ENCODE measurements at regions not wholly inside any gene's neighbourhood (a gene's known extent, or its start where the extent isn't known, plus 50 kb on each side); places are given as distances from the start of the nearest gene placed in this dataset.

- 22% methylated on average over 4 of the region's 4 CpGs for WGBS (ENCODE audit: insufficient coverage, insufficient replicate concordance, low lambda C conversion rate, missing lambda C conversion rate)
- no TSS peak for BruUV-seq (replicated peaks)
- ChIA-PET POLR2A (no interaction called here), RAD21 (ENCODE audit: unreplicated experiment) (no interaction called here), CTCF (no interaction called here), SMC1A (ENCODE audit: uncharacterized antibody, unreplicated experiment) (no interaction called here)
- Histone ChIP-seq H3K4me2 (ENCODE audit: control insufficient read depth, insufficient read depth) (no peak overlapping the region), H4K20me1 (ENCODE audit: control insufficient read depth, insufficient read depth) (no peaks in the 10 kb centered on the region), H3K27me3 (replicated peaks in 1 of 2; ENCODE audit: control insufficient read depth in 2 of 2, insufficient read depth in 2 of 2, low read length in 1 of 2) (no peaks in the 10 kb centered on the region), H3K9me3 (replicated peaks; ENCODE audit: control insufficient read depth, insufficient read depth, low read length) (no peaks in the 10 kb centered on the region), H3K4me3 (no peak overlapping the region), H3K4me1 (ENCODE audit: control insufficient read depth, insufficient read depth, low read length) (no peaks in the 10 kb centered on the region), H3K79me2 (ENCODE audit: control insufficient read depth, insufficient read depth, low read length) (no peaks in the 10 kb centered on the region), H3K9ac (ENCODE audit: control insufficient read depth, insufficient read depth, low read length) (no peak overlapping the region), H3K36me3 (ENCODE audit: control insufficient read depth in 2 of 2, insufficient read depth in 2 of 2, low read length in 1 of 2) (no peaks in the 10 kb centered on the region), H2AFZ (ENCODE audit: control insufficient read depth, low read depth, low read length) (no peak overlapping the region), H3K27ac (ENCODE audit: control insufficient read depth, insufficient read depth) (no peak overlapping the region)
- no peak for ATAC-seq
- no peak for DNase-seq (ENCODE audit: low read depth, low spot score)
- intact Hi-C loops (cut with micrococcal nuclease; ENCODE audit: unreplicated experiment) (no loop called here), in situ Hi-C loops (cut with MboI) (no loop called here)
- no peak for FAIRE-seq
- TF ChIP-seq, protein P1, sequence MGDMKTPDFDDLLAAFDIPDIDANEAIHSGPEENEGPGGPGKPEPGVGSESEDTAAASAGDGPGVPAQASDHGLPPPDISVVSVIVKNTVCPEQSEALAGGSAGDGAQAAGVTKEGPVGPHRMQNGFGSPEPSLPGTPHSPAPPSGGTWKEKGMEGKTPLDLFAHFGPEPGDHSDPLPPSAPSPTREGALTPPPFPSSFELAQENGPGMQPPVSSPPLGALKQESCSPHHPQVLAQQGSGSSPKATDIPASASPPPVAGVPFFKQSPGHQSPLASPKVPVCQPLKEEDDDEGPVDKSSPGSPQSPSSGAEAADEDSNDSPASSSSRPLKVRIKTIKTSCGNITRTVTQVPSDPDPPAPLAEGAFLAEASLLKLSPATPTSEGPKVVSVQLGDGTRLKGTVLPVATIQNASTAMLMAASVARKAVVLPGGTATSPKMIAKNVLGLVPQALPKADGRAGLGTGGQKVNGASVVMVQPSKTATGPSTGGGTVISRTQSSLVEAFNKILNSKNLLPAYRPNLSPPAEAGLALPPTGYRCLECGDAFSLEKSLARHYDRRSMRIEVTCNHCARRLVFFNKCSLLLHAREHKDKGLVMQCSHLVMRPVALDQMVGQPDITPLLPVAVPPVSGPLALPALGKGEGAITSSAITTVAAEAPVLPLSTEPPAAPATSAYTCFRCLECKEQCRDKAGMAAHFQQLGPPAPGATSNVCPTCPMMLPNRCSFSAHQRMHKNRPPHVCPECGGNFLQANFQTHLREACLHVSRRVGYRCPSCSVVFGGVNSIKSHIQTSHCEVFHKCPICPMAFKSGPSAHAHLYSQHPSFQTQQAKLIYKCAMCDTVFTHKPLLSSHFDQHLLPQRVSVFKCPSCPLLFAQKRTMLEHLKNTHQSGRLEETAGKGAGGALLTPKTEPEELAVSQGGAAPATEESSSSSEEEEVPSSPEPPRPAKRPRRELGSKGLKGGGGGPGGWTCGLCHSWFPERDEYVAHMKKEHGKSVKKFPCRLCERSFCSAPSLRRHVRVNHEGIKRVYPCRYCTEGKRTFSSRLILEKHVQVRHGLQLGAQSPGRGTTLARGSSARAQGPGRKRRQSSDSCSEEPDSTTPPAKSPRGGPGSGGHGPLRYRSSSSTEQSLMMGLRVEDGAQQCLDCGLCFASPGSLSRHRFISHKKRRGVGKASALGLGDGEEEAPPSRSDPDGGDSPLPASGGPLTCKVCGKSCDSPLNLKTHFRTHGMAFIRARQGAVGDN (IDR thresholded peaks at IDR 0.05): no peak
These were observed 1074.4 kb upstream of the GYPC start for GRCh38 chr2:125581557-125581956.

- H3K27me3 ChIP-seq (replicated peaks in 1 of 2; ENCODE audit: control insufficient read depth in 2 of 2, insufficient read depth in 2 of 2, low read length in 1 of 2): no peaks in the 10 kb centered on the region
- intact Hi-C loops (cut with micrococcal nuclease; ENCODE audit: unreplicated experiment): no loop called here
- H2AFZ ChIP-seq (ENCODE audit: control insufficient read depth, low read depth, low read length): no peak overlapping the region
- POLR2A ChIA-PET: no interaction called here
- RAD21 ChIA-PET (ENCODE audit: unreplicated experiment): no interaction called here
- CTCF ChIA-PET: no interaction called here
- H3K27ac ChIP-seq (ENCODE audit: control insufficient read depth, insufficient read depth): no peak overlapping the region
- no peak for ATAC-seq
- H3K9ac ChIP-seq (ENCODE audit: control insufficient read depth, insufficient read depth, low read length): no peak overlapping the region
- in situ Hi-C loops (cut with MboI): no loop called here
- no peaks in the 10 kb centered on the region for H3K36me3 ChIP-seq (ENCODE audit: control insufficient read depth in 2 of 2, insufficient read depth in 2 of 2, low read length in 1 of 2)
- DNase-seq (ENCODE audit: low read depth, low spot score): no peak
- no peaks in the 10 kb centered on the region for H3K79me2 ChIP-seq (ENCODE audit: control insufficient read depth, insufficient read depth, low read length)
- FAIRE-seq: no peak
- H3K9me3 ChIP-seq (replicated peaks; ENCODE audit: control insufficient read depth, insufficient read depth, low read length): no peaks in the 10 kb centered on the region
- TF ChIP-seq SIN3A (IDR thresholded peaks at IDR 0.05; ENCODE audit: low read depth, low read length) (no peak), WRNIP1 (IDR thresholded peaks at IDR 0.05; ENCODE audit: borderline replicate concordance, low read depth, low read length) (no peak), BRCA1 (IDR thresholded peaks at IDR 0.05; ENCODE audit: low read depth, low read length) (no peak), POLR2A (IDR thresholded peaks at IDR 0.05; ENCODE audit: low read depth, low read length) (no peak), ZSCAN29 (IDR thresholded peaks at IDR 0.05) (no peak), ZNF217 (IDR thresholded peaks at IDR 0.05) (no peak), IRF3 (IDR thresholded peaks at IDR 0.05) (no peak), NR2F1 (conservative IDR thresholded peaks at IDR 0.05) (no peak)
- TF ChIP-seq, protein P2, sequence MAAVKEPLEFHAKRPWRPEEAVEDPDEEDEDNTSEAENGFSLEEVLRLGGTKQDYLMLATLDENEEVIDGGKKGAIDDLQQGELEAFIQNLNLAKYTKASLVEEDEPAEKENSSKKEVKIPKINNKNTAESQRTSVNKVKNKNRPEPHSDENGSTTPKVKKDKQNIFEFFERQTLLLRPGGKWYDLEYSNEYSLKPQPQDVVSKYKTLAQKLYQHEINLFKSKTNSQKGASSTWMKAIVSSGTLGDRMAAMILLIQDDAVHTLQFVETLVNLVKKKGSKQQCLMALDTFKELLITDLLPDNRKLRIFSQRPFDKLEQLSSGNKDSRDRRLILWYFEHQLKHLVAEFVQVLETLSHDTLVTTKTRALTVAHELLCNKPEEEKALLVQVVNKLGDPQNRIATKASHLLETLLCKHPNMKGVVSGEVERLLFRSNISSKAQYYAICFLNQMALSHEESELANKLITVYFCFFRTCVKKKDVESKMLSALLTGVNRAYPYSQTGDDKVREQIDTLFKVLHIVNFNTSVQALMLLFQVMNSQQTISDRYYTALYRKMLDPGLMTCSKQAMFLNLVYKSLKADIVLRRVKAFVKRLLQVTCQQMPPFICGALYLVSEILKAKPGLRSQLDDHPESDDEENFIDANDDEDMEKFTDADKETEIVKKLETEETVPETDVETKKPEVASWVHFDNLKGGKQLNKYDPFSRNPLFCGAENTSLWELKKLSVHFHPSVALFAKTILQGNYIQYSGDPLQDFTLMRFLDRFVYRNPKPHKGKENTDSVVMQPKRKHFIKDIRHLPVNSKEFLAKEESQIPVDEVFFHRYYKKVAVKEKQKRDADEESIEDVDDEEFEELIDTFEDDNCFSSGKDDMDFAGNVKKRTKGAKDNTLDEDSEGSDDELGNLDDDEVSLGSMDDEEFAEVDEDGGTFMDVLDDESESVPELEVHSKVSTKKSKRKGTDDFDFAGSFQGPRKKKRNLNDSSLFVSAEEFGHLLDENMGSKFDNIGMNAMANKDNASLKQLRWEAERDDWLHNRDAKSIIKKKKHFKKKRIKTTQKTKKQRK (IDR thresholded peaks at IDR 0.05; ENCODE audit: low read depth, low read length): no peak
- no TSS peak for BruUV-seq (replicated peaks)
- SMC1A ChIA-PET (ENCODE audit: uncharacterized antibody, unreplicated experiment): no interaction called here
- 0% methylated on average over 1 of the region's 1 CpG for WGBS (ENCODE audit: insufficient coverage, insufficient replicate concordance, low lambda C conversion rate, missing lambda C conversion rate)
- no peak overlapping the region for H3K4me2 ChIP-seq (ENCODE audit: control insufficient read depth, insufficient read depth)
- no peak overlapping the region for H3K4me3 ChIP-seq
- H4K20me1 ChIP-seq (ENCODE audit: control insufficient read depth, insufficient read depth): no peaks in the 10 kb centered on the region
- H3K4me1 ChIP-seq (ENCODE audit: control insufficient read depth, insufficient read depth, low read length): no peaks in the 10 kb centered on the region
These were observed 1073.4 kb upstream of the GYPC start for GRCh38 chr2:125582516-125582915.

Measured in GM12878 (cell line).